ENCODE measurements at regions not wholly inside any gene's neighbourhood (a gene's known extent, or its start where the extent isn't known, plus 50 kb on each side); places are given as distances from the start of the nearest gene placed in this dataset.

- TF ChIP-seq CTCF (IDR thresholded peaks at IDR 0.05) (no peak), POLR2AphosphoS5 (IDR thresholded peaks at IDR 0.05) (no peak), EP300 (IDR thresholded peaks at IDR 0.05) (no peak), POLR2A (IDR thresholded peaks at IDR 0.05) (no peak)
These were observed 368.5 kb downstream of the SHQ1 start for GRCh38 chr3:72479651-72480215.

All from gastroesophageal sphincter (tissue), 3 donors.